SKM-1 treated with dmso at 0.1 percent for 144 hours (cell line): ENCODE measurements at regions not wholly inside any gene's neighbourhood (a gene's known extent, or its start where the extent isn't known, plus 50 kb on each side); places are given as distances from the start of the nearest gene placed in this dataset.
A peak's percentile ranks its signal among the peaks of the same experiment; 100 is the strongest.
"Not testable (repeated sequence)": the region's sequence is repeated elsewhere in the genome, so short reads cannot be mapped to it uniquely, and the experiment has no call there.

Experiments
- DNase-seq: peaks from one replicate; lab custom pipeline; 2025; ENCODE audit not compliant: unreplicated experiment; lab: John Stamatoyannopoulos, UW

GRCh38 chr2:17363846-17364245 lies 154.4 kb downstream of the RAD51AP2 start:
- DNase-seq = no peak

- no peak for DNase-seq
These were observed 155.3 kb downstream of the RAD51AP2 start for GRCh38 chr2:17362956-17363355.

GRCh38 chr2:17355608-17356329 lies 162.5 kb downstream of the RAD51AP2 start:
- DNase-seq = no peak

- DNase-seq = no peak
These were observed 165.0 kb downstream of the RAD51AP2 start for GRCh38 chr2:17353263-17353662.

- not testable (repeated sequence) for DNase-seq
These were observed 175.5 kb downstream of the RAD51AP2 start for GRCh38 chr2:17342692-17343091.

GRCh38 chr2:17337507-17337906 lies 180.7 kb downstream of the RAD51AP2 start:
- no peak for DNase-seq

GRCh38 chr2:17336458-17336857 lies 181.8 kb downstream of the RAD51AP2 start:
- DNase-seq = no peak

GRCh38 chr2:17334300-17334699 lies 183.9 kb downstream of the RAD51AP2 start:
- no peak for DNase-seq

- DNase-seq = no peak
These were observed 186.6 kb downstream of the RAD51AP2 start for GRCh38 chr2:17331636-17332035.

GRCh38 chr2:17328161-17328560 lies 190.1 kb downstream of the RAD51AP2 start:
- DNase-seq = no peak

GRCh38 chr2:17327649-17328048 lies 190.6 kb downstream of the RAD51AP2 start:
- no peak for DNase-seq

GRCh38 chr2:17326717-17327116 lies 191.5 kb downstream of the RAD51AP2 start:
- DNase-seq = no peak

GRCh38 chr2:17323697-17324096 lies 194.5 kb downstream of the RAD51AP2 start:
- no peak for DNase-seq

GRCh38 chr2:17322461-17322860 lies 195.8 kb downstream of the RAD51AP2 start:
- no peak for DNase-seq

GRCh38 chr2:17319090-17319489 lies 199.2 kb downstream of the RAD51AP2 start:
- no peak for DNase-seq

- DNase-seq = no peak
These were observed 200.2 kb downstream of the RAD51AP2 start for GRCh38 chr2:17318013-17318412.

GRCh38 chr2:17317439-17317976 lies 200.7 kb downstream of the RAD51AP2 start:
- no peak for DNase-seq

- DNase-seq = no peak
These were observed 205.0 kb downstream of the RAD51AP2 start for GRCh38 chr2:17313261-17313660.

- no peak for DNase-seq
These were observed 206.3 kb downstream of the RAD51AP2 start for GRCh38 chr2:17311771-17312511.

GRCh38 chr2:17311106-17311619 lies 207.1 kb downstream of the RAD51AP2 start:
- no peak for DNase-seq

- peak; percentile 58 for DNase-seq
These were observed 208.4 kb downstream of the RAD51AP2 start for GRCh38 chr2:17309741-17310339.

- no peak for DNase-seq
These were observed 209.1 kb downstream of the RAD51AP2 start for GRCh38 chr2:17309181-17309580.
